GM21723 (cell line): ENCODE measurements at regions not wholly inside any gene's neighbourhood (a gene's known extent, or its start where the extent isn't known, plus 50 kb on each side); places are given as distances from the start of the nearest gene placed in this dataset.

Source experiments
- ATAC-seq: cut with Tn5 transposase; IDR thresholded peaks from one replicate; pipeline ENCODE4 v1.9.1; 2021; ENCODE audit warnings: mild to moderate bottlenecking, moderate library complexity; ENCODE audit not compliant: unreplicated experiment

DNA sequence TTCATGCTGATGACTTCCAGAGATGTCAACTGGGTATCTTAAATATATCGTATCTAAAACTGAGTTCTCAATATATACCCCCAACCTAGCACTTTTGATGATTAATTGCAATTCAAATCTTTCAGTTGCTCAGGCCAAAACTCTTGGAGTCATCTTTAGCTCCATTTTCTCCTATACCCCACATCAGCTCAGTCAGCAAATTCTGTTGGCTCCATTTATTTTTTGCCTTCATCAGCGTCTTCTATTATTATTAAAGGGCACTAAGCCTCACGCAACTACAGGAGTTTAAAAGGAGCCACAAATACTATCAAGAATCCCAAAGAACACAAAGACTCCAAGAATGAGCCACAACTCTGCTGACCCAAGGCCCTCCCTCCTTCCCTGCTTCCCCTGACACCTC, 134.9 kb downstream of the KCTD12 start:
- no peak for ATAC-seq

DNA sequence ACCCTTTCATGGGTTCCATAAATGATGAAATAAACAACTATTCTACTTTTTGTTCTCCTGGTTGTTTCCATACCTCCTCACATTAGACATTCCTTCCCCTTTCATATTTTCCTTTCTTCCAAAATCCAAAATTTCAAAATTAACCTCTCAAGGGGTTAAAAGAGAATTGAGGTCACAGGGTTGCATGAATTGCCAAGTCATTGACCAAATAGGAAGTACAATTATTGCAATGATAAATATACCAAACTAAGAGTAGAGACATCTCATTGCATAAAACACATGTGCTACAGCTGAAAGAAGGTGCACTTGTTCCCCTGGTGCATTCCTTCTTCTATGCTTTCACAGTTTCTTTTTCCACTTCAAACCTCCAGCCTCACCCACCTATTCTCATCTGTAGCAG, 136.1 kb downstream of the KCTD12 start:
- no peak for ATAC-seq

- peak; percentile 76 for ATAC-seq
Measured at GRCh38 chr13:76745261-76746200, 140.7 kb downstream of the KCTD12 start.

DNA sequence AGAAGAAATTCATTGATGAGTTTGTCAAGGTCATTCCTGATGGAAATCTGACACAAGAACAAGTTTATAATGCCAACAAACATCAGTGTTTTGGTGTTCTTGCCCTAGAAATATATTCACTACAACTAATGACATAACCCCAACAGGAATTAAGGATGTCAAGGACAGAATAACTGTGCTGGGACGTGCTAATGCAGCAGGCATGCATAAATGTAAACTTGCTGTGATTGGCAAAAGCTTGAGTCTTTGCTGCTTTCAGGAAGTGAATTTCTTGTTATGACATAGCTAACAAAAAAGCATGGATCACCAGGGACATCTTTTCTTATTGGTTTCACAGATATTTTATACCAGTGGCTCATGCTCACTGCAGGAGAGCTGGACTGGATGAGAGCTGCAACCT, 144.6 kb downstream of the KCTD12 start:
- no peak for ATAC-seq

DNA sequence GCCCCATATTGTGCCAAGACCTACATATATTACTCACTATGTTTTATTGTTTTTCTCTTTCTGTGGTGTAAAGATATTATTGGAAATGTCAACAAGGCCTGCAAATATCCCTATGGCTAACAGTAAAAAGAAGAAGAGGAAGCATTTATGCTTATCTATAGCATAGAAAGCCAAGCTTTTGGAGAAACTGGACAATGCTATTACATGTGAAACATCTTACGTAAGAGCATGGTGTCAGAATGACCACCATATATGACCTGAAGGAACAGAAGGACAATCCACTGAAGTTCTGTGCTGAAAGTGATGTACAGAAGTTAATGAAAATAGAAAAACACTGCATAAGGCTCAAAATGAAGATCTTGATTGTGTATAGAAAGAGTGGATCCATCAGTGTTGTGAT, 145.2 kb downstream of the KCTD12 start:
- no peak for ATAC-seq

- no peak for ATAC-seq
Measured at GRCh38 chr13:76738616-76739015, 147.6 kb downstream of the KCTD12 start.

- ATAC-seq = no peak
Measured at GRCh38 chr13:76737526-76737925, 148.7 kb downstream of the KCTD12 start.

DNA sequence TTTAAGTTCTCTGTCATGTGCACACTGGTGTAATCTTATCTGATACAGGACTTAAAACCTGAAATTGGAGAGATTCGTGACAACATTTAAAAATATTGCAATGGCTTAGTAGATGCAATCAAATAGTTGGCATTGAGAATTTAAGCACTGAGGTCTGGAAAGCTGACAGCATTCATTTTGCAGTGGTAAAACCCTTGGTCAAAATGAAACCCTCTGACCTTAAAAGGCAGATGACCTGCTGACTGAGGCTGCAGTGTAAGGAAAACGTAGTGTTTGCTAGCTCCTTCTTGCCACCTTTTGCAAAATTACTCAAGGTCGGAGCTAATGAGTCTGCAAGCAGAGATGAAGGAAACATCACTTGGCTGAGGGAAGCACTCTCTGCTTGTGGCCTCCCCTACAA, 150.6 kb downstream of the KCTD12 start:
- no peak for ATAC-seq

DNA sequence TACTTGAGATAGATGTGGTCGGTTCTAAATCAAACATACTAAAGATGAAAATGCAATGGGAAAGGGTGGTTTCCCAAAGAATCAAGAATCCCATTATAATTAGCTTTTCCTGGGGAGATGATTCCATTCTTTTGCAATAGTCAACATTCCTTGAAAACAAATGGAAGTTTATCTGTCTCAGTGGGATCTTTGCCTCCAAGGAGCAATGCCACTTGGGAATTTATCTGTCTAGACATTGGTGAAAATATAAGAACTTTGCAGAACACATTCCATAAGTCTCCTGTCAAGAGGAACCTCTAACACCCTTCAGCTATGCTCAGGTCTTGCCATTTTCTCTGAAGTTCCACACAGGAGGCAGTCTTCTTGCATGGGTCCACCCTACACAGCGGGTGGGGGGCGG, 152.5 kb downstream of the KCTD12 start:
- no peak for ATAC-seq

GRCh38 chr13:76732367-76732766, 153.8 kb downstream of the KCTD12 start:
- no peak for ATAC-seq

DNA sequence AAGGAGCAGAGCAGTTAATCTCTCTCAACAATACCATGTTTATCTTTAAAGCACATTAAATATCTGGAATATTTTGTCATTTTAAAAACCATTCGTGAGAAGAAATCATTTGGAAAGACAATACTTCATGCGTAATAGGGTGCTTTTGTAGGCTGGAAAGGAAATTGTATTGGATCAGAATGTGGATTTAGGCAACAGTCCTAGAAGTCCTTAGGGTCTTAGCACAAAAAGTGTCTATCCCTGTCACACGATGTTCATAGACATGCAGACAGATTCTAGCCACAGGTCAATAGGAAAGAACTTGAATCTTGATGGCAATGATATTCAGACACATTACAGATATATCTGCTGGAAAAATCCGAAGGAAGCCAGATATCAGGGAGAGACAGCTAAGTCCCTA, 156.0 kb downstream of the KCTD12 start:
- no peak for ATAC-seq

- no peak for ATAC-seq
Measured at GRCh38 chr13:76729691-76730090, 156.5 kb downstream of the KCTD12 start.

DNA sequence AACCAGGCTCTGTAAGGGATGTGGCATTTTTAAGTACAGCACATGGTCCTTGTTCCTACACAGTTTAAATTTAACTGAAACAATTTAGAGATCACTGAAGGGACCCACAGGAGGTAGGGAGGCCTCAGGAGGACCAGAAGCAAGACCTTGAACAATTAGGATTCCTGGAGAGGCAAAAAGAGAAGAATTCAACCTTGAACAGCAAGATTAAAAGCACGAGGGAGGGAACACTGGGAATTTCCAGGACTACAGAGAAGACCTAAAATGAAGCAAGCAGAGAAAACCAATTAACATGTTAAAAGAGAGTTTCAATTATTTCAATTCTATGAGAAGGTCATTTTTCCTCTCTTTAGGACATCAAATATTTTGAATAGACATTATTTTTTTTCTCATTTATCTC, 160.3 kb downstream of the KCTD12 start:
- no peak for ATAC-seq

DNA sequence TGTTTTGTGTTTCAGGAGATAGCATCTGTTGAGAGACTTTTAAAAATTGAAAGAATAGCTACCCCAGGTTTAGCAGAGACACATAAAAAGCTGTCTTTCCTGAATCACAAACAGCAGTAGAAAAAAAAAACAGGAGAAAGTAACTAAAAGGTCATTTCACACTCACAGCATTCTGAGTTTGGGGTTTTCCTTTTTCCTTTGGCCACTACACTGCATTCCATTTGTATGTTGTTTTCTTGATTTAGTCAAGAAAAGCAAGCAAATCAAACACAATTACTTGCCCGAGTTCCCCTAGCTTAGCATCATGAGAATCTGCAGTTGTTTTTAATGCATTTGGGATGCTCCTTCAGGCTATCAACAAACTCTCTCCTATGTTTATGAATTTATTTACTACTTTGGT, 161.0 kb downstream of the KCTD12 start:
- ATAC-seq = no peak

DNA sequence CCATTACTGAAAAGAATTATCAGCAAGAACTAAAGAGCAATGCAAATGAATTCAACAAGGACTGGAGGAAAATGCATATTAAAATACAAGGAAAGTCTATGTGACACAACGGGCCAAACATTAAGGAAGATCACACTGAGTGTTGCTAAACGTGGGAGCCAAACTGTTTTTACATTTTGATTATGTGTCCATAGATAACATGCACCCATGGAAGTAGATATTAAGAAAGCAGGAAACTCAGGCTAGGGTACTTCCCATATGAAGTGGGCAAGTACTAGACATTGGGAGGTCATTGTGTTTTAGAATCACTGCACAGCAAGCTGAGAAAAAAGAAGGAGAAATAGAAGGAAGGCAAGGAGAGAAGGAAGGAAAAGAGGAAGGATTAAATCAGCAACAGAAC, 161.8 kb downstream of the KCTD12 start:
- no peak for ATAC-seq

DNA sequence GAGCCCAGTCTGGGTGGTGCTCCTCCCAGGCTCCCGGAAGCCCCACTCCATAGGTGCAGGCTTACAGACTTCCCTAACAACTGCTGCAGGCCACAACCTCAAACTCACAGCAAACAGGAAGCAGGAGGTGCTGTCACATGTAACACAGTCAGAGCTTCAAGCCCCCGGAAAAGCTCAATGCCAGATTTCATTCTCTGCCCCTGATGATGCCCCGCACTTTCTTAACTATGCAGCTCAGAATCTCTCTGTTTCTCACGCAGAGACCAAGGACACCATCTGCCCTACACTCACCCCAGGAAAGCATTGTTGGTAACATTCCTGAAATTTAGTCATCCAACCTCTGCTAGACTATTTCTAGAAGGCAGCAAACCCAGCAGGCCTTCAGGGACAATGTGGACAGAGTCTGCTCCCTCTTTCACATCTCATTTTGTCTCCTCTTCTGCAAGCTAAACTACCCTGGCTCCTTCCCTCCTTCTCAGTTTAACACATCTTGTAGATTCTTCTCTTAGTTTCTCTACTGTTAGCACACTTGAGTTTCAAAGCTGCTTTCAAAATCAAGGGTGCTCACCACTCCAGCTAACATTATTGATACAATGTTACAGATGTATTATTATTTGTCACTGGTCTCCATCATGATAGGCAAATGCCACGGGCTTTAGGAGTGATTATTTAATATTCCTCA, 162.5 kb downstream of the KCTD12 start:
- ATAC-seq = peak; percentile 61

DNA sequence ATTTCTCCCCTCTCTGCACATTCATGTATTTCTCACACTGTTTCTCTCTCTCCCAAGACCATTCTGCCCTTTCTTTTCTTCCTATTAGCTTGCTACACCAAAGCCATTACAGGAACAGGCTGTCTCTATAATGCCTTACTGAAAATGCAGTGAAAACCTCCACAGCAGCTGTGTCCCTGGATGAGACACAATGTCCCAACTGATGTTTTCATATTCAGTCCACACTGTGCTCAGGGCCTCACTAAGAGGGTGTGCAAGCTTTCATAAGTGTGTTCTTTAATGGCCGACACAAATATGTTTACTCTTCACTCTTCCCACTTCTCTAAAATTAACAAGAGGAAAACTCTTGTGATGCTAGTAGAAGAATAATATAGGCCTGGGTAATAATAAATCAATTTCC, 163.4 kb downstream of the KCTD12 start:
- no peak for ATAC-seq

- ATAC-seq = no peak
Measured at GRCh38 chr13:76720821-76721220, 165.4 kb downstream of the KCTD12 start.

DNA sequence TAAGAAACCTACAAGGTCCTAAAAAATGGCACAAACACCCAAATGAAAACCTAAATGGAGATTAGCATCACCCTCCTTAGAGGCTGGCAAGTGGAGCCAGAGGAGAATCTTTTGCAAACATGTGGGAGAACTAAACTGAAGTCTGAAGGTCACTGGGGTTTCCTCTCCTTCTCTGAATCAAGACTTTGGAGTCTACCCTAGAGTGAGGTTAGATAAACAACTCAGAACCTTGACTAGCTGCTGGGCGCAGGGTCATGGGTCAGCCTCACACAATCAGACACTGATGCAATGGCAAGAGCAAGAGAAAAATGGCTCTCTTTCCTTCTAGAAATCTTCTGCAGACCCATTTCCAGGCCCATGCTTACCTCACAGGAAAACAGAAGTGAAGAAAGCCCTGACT, 165.8 kb downstream of the KCTD12 start:
- ATAC-seq = no peak

DNA sequence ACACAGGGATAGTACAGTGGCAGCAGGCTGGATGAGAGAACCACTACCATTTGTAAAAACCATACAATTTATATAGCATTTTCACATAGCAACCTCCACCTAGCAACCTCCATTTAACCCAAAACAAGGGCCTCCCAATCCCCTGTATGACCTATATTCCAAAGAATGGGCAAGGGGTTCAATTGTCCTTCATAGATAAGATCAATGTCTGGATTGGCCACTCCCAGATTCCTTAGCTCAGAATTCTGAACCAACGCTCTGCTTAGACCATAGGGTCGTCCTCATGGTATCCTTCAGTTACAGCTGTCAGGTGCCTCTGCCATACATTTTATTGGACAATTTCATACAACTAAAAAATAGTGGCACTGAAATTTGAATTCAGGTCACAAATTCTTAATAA, 166.2 kb downstream of the KCTD12 start:
- ATAC-seq = no peak

DNA sequence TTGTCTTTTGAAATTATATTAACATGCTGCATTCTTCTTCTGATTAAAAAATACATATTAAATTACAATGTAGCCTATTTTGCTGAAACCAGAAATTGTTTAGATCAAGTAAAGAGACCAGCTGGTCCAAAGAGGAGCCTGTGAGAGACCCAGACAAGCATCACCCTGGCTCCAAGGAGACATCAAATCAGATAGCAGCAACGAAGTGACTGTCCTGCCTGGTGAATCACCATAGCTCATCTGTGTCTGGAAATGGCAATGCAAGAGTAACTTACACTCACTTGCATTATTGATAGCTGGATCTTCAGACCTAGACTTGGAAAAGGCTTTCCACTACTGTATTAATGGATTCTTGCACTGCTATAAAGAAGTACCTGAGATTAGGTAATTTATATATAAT, 169.1 kb downstream of the KCTD12 start:
- no peak for ATAC-seq

GRCh38 chr13:76715621-76716020, 170.6 kb downstream of the KCTD12 start:
- no peak for ATAC-seq
